Smooth muscle cell (in vitro differentiated cells): ENCODE measurements at regions not wholly inside any gene's neighbourhood (a gene's known extent, or its start where the extent isn't known, plus 50 kb on each side); places are given as distances from the start of the nearest gene placed in this dataset.

Source experiments
- DNase-seq: peaks from one replicate; lab custom pipeline; 2025; ENCODE audit not compliant: unreplicated experiment; lab: John Stamatoyannopoulos, UW
- H2AFZ ChIP-seq: fragments of 200-600 bp; sonication (generic); 2 replicates; pipeline ENCODE4 v1.6.0; 2016; ENCODE audit warnings: antibody characterized with exemption, low read depth, mild to moderate bottlenecking
- H3F3A ChIP-seq: fragments of 200-600 bp; sonication (generic); 2 replicates; pipeline ENCODE4 v1.6.0; 2017; ENCODE audit warnings: antibody characterized with exemption, low read depth
- H3K27ac ChIP-seq: fragments of 200-600 bp; sonication (generic); 2 replicates; pipeline ENCODE4 v1.5.1; 2016; ENCODE audit warnings: low read depth, mild to moderate bottlenecking
- H3K27me3 ChIP-seq: fragments of 200-600 bp; sonication (generic); 2 replicates; pipeline ENCODE4 v1.6.1; 2016; ENCODE audit warnings: low read depth, mild to moderate bottlenecking
- H3K36me3 ChIP-seq: fragments of 200-600 bp; sonication (generic); 2 replicates; pipeline ENCODE4 v1.5.1; 2016; ENCODE audit warnings: low read depth
- H3K4me1 ChIP-seq: fragments of 200-600 bp; sonication (generic); 2 replicates; pipeline ENCODE4 v1.5.1; 2016; ENCODE audit warnings: low read depth
- H3K4me2 ChIP-seq: fragments of 200-600 bp; sonication (generic); 2 replicates; pipeline ENCODE4 v1.6.0; 2016; ENCODE audit warnings: mild to moderate bottlenecking
- H3K4me3 ChIP-seq: fragments of 200-600 bp; sonication (generic); 2 replicates; pipeline ENCODE4 v1.5.1; 2016; ENCODE audit warnings: mild to moderate bottlenecking
- H3K79me2 ChIP-seq: fragments of 200-600 bp; sonication (generic); 2 replicates; pipeline ENCODE4 v1.6.0; 2016; ENCODE audit warnings: low read depth, mild to moderate bottlenecking
- H3K9ac ChIP-seq: fragments of 200-600 bp; sonication (generic); 2 replicates; pipeline ENCODE4 v1.6.0; 2016; ENCODE audit warnings: low read depth
- H3K9me3 ChIP-seq: fragments of 200-600 bp; sonication (generic); replicated peaks from 2 replicates; pipeline ENCODE4 v1.5.1; 2016; ENCODE audit warnings: low read depth
- H4K20me1 ChIP-seq: fragments of 200-600 bp; sonication (generic); 2 replicates; pipeline ENCODE4 v1.6.0; 2016; ENCODE audit warnings: low read depth
- CTCF ChIP-seq: fragments of 200-600 bp; sonication (generic); IDR thresholded peaks from 2 replicates; pipeline ENCODE4 v1.5.1; 2017; ENCODE audit warnings: borderline replicate concordance, mild to moderate bottlenecking, antibody characterized with exemption; ENCODE audit not compliant: insufficient read depth, poor library complexity, severe bottlenecking
- WGBS: methylation state at CpG from one replicate; pipeline ENCODE4 v1.1.7; 2016; ENCODE audit warnings: low lambda C conversion rate; 5-methylcytosine and 5-hydroxymethylcytosine counted together

DNA sequence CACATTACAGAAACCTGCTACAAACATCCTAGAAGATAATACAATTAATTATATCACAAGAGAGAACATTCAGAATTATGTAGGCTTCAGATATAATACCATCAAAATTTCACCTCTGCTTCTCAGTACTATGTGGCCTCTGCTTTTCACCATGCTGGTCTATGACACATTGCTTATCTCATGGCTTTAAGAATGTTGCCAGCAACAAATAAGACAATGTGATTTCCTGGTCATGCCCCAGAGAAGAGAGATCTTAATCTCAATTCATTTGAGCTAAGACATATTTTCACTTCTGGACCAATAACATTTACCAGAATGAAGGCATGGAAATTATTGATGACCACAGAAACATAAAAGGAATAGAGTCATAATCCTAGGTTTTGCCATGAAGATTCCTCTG is 1233.4 kb upstream of the ADGRL3 start:
- Histone ChIP-seq H3K9me3 (no peaks in the 10 kb centered on the region), H3K4me2 (no peak overlapping the region), H3K27ac (no peak overlapping the region), H2AFZ (no peak overlapping the region), H3F3A (no peaks in the 10 kb centered on the region), H3K9ac (no peak overlapping the region), H3K4me1 (no peaks in the 10 kb centered on the region), H3K79me2 (no peaks in the 10 kb centered on the region), H3K4me3 (no peak overlapping the region), H3K27me3 (no peaks in the 10 kb centered on the region), H4K20me1 (no peaks in the 10 kb centered on the region), H3K36me3 (no peaks in the 10 kb centered on the region)
- TF ChIP-seq CTCF = no peak
- DNase-seq = no peak

GRCh38 chr4:59968796-59969195 is 1231.3 kb upstream of the ADGRL3 start:
- Histone ChIP-seq H3K27me3 (no peaks in the 10 kb centered on the region), H2AFZ (no peak overlapping the region), H3K79me2 (no peaks in the 10 kb centered on the region), H3K4me1 (no peaks in the 10 kb centered on the region), H4K20me1 (no peaks in the 10 kb centered on the region), H3K9me3 (no peaks in the 10 kb centered on the region), H3K27ac (no peak overlapping the region), H3K36me3 (no peaks in the 10 kb centered on the region), H3F3A (no peaks in the 10 kb centered on the region), H3K4me2 (no peak overlapping the region), H3K4me3 (no peak overlapping the region), H3K9ac (no peak overlapping the region)
- DNase-seq = no peak
- no peak for TF ChIP-seq CTCF
- WGBS = 92% methylated on average over 5 of the region's 5 CpGs

- H3K27ac ChIP-seq = no peak overlapping the region
- no peak for TF ChIP-seq CTCF
- no peak overlapping the region for H3K4me3 ChIP-seq
- no peaks in the 10 kb centered on the region for H3K9me3 ChIP-seq
- H4K20me1 ChIP-seq = no peaks in the 10 kb centered on the region
- H2AFZ ChIP-seq = no peak overlapping the region
- no peaks in the 10 kb centered on the region for H3K4me1 ChIP-seq
- no peak overlapping the region for H3K9ac ChIP-seq
- H3K4me2 ChIP-seq = no peak overlapping the region
- no peaks in the 10 kb centered on the region for H3K36me3 ChIP-seq
- 97% methylated on average over 3 of the region's 3 CpGs for WGBS
- H3K27me3 ChIP-seq = no peaks in the 10 kb centered on the region
- no peaks in the 10 kb centered on the region for H3K79me2 ChIP-seq
- DNase-seq = no peak
- H3F3A ChIP-seq = no peaks in the 10 kb centered on the region
Measured at GRCh38 chr4:59969909-59970308, 1230.2 kb upstream of the ADGRL3 start.

- H2AFZ ChIP-seq = no peak overlapping the region
- no peak overlapping the region for H3K4me2 ChIP-seq
- H3K4me1 ChIP-seq = no peaks in the 10 kb centered on the region
- no peaks in the 10 kb centered on the region for H3K79me2 ChIP-seq
- no peaks in the 10 kb centered on the region for H3K36me3 ChIP-seq
- no peak for TF ChIP-seq CTCF
- H3K27me3 ChIP-seq = no peaks in the 10 kb centered on the region
- no peaks in the 10 kb centered on the region for H4K20me1 ChIP-seq
- H3K4me3 ChIP-seq = no peak overlapping the region
- no peaks in the 10 kb centered on the region for H3K9me3 ChIP-seq
- no peak overlapping the region for H3K9ac ChIP-seq
- H3K27ac ChIP-seq = no peak overlapping the region
- no peaks in the 10 kb centered on the region for H3F3A ChIP-seq
- WGBS = 81% methylated on average over 3 of the region's 3 CpGs
- DNase-seq = no peak
Measured at GRCh38 chr4:59971952-59972351, 1228.2 kb upstream of the ADGRL3 start.
